Suppressor macrophage treated with lipopolysaccharide for 4 hours (primary cell): ENCODE measurements at regions not wholly inside any gene's neighbourhood (a gene's known extent, or its start where the extent isn't known, plus 50 kb on each side); places are given as distances from the start of the nearest gene placed in this dataset.
A peak's percentile ranks its signal among the peaks of the same experiment; 100 is the strongest.

Experiments
- DNase-seq: peaks from one replicate; pipeline ENCODE4 v3.0.0-alpha.2; 2020

GRCh38 chr6:28741363-28741762, 182.4 kb downstream of the TRIM27 start:
- DNase-seq: no peak

- peak; percentile 12 for DNase-seq
Measured at GRCh38 chr6:28742668-28743270, 181.0 kb downstream of the TRIM27 start.

- no peak for DNase-seq
Measured at GRCh38 chr6:28743271-28743789, 180.5 kb downstream of the TRIM27 start.

- DNase-seq: no peak
Measured at GRCh38 chr6:28747083-28747630, 176.6 kb downstream of the TRIM27 start.

GRCh38 chr6:28747631-28748157, 176.1 kb downstream of the TRIM27 start:
- DNase-seq: no peak

- no peak for DNase-seq
Measured at GRCh38 chr6:28748192-28748591, 175.6 kb downstream of the TRIM27 start.

- DNase-seq: no peak
Measured at GRCh38 chr6:28750926-28751458, 172.8 kb downstream of the TRIM27 start.

- no peak for DNase-seq
Measured at GRCh38 chr6:28751514-28751913, 172.3 kb downstream of the TRIM27 start.

GRCh38 chr6:28751963-28752350, 171.8 kb downstream of the TRIM27 start:
- DNase-seq: no peak

GRCh38 chr6:28757429-28758045, 166.2 kb downstream of the TRIM27 start:
- DNase-seq: no peak

- no peak for DNase-seq
Measured at GRCh38 chr6:28758046-28758817, 165.6 kb downstream of the TRIM27 start.

GRCh38 chr6:28758818-28759235, 165.0 kb downstream of the TRIM27 start:
- no peak for DNase-seq

- DNase-seq: no peak
Measured at GRCh38 chr6:28764014-28764723, 159.6 kb downstream of the TRIM27 start.

GRCh38 chr6:28764761-28765282, 159.0 kb downstream of the TRIM27 start:
- DNase-seq: no peak

- no peak for DNase-seq
Measured at GRCh38 chr6:28765978-28766351, 157.8 kb downstream of the TRIM27 start.

GRCh38 chr6:28766426-28766825, 157.4 kb downstream of the TRIM27 start:
- no peak for DNase-seq

- DNase-seq: no peak
Measured at GRCh38 chr6:28767133-28767532, 156.7 kb downstream of the TRIM27 start.

GRCh38 chr6:28767691-28768090, 156.1 kb downstream of the TRIM27 start:
- no peak for DNase-seq

- no peak for DNase-seq
Measured at GRCh38 chr6:28768187-28768913, 155.4 kb downstream of the TRIM27 start.

- no peak for DNase-seq
Measured at GRCh38 chr6:28769626-28770402, 154.0 kb downstream of the TRIM27 start.

- no peak for DNase-seq
Measured at GRCh38 chr6:28770732-28771131, 153.1 kb downstream of the TRIM27 start.
